ENCODE measurements at regions not wholly inside any gene's neighbourhood (a gene's known extent, or its start where the extent isn't known, plus 50 kb on each side); places are given as distances from the start of the nearest gene placed in this dataset.
"Not testable (repeated sequence)": the region's sequence is repeated elsewhere in the genome, so short reads cannot be mapped to it uniquely, and the experiment has no call there.

- H3K4me3 ChIP-seq (ENCODE audit: low read depth in 2 of 2, low read length in 1 of 2); CTCF ChIA-PET; H3K9me3 ChIP-seq; H2AFZ ChIP-seq (ENCODE audit: low read depth); H3K27me3 ChIP-seq (ENCODE audit: insufficient read depth); H3K27ac ChIP-seq (ENCODE audit: low read depth in 2 of 2, low read length in 1 of 2); H3K36me3 ChIP-seq (replicated peaks in 1 of 2; ENCODE audit: control insufficient read depth in 1 of 2, insufficient read depth in 2 of 2, low read length in 1 of 2); H4K20me1 ChIP-seq (ENCODE audit: insufficient read depth); H3K4me2 ChIP-seq; H3F3A ChIP-seq (replicated peaks; ENCODE audit: insufficient read depth); POLR2A ChIA-PET; H3K9ac ChIP-seq; DNase-seq; H3K79me2 ChIP-seq (ENCODE audit: insufficient read depth); H3K4me1 ChIP-seq (ENCODE audit: control insufficient read depth in 1 of 2, insufficient read depth in 2 of 2, low read depth in 1 of 2, low read length in 1 of 2); H3K9me2 ChIP-seq: not testable (repeated sequence)
Observed at GRCh38 chr6:112976579-112976978, 629.4 kb downstream of the RFPL4B start.

GRCh38 chr6:112979830-112980229, 632.7 kb downstream of the RFPL4B start:
- CTCF ChIA-PET: no interaction called here
- H3K4me3 ChIP-seq (ENCODE audit: low read depth in 2 of 2, low read length in 1 of 2): no peak overlapping the region
- H3K4me1 ChIP-seq (ENCODE audit: control insufficient read depth in 1 of 2, insufficient read depth in 2 of 2, low read depth in 1 of 2, low read length in 1 of 2): no peaks in the 10 kb centered on the region; a peak in 2 of 4 replicates
- no peak overlapping the region for H3K4me2 ChIP-seq
- H3F3A ChIP-seq (replicated peaks; ENCODE audit: insufficient read depth): peaks cover 5% of the 10 kb centered on the region
- no peaks in the 10 kb centered on the region for H3K79me2 ChIP-seq (ENCODE audit: insufficient read depth)
- no peaks in the 10 kb centered on the region for H3K36me3 ChIP-seq (replicated peaks in 1 of 2; ENCODE audit: control insufficient read depth in 1 of 2, insufficient read depth in 2 of 2, low read length in 1 of 2)
- H2AFZ ChIP-seq (ENCODE audit: low read depth): peak overlapping the region; percentile 15; the same call in 1 of the 2 replicates
- DNase-seq: peak; percentile 12
- H3K27ac ChIP-seq (ENCODE audit: low read depth in 2 of 2, low read length in 1 of 2): peak overlapping the region; percentile 33 to 65; a peak in 3 of 4 replicates
- TF ChIP-seq, protein P1, sequence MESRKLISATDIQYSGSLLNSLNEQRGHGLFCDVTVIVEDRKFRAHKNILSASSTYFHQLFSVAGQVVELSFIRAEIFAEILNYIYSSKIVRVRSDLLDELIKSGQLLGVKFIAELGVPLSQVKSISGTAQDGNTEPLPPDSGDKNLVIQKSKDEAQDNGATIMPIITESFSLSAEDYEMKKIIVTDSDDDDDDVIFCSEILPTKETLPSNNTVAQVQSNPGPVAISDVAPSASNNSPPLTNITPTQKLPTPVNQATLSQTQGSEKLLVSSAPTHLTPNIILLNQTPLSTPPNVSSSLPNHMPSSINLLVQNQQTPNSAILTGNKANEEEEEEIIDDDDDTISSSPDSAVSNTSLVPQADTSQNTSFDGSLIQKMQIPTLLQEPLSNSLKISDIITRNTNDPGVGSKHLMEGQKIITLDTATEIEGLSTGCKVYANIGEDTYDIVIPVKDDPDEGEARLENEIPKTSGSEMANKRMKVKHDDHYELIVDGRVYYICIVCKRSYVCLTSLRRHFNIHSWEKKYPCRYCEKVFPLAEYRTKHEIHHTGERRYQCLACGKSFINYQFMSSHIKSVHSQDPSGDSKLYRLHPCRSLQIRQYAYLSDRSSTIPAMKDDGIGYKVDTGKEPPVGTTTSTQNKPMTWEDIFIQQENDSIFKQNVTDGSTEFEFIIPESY (IDR thresholded peaks at IDR 0.05; ENCODE audit: borderline replicate concordance, low read depth): no peak
- TF ChIP-seq NFIC (IDR thresholded peaks at IDR 0.05; ENCODE audit: borderline replicate concordance): peak; percentile 53; the same call in 1 of the 2 replicates
- 0 out of 4 replicates have a peak, but pooled peaks of 1 of the 2 experiments have one; percentile 6 for TF ChIP-seq EP300 (IDR thresholded peaks at IDR 0.05; ENCODE audit: borderline replicate concordance in 1 of 2, low read depth in 1 of 2, low read length in 1 of 2)
- peak; percentile 5; the same call in 1 of the 2 replicates for TF ChIP-seq TCF12 (IDR thresholded peaks at IDR 0.05)
- no peaks in the 10 kb centered on the region for H4K20me1 ChIP-seq (ENCODE audit: insufficient read depth)
- H3K9me2 ChIP-seq: no peaks in the 10 kb centered on the region
- H3K9me3 ChIP-seq: no peaks in the 10 kb centered on the region
- WGBS (ENCODE audit: low lambda C conversion rate): 17% methylated on average over 5 of the region's 5 CpGs
- no peaks in the 10 kb centered on the region for H3K27me3 ChIP-seq (ENCODE audit: insufficient read depth)
- POLR2A ChIA-PET: no interaction called here
- H3K9ac ChIP-seq: no peak overlapping the region

- Histone ChIP-seq H3F3A (replicated peaks; ENCODE audit: insufficient read depth) (peaks cover 5% of the 10 kb centered on the region), H3K9me3 (no peaks in the 10 kb centered on the region), H3K79me2 (ENCODE audit: insufficient read depth) (no peaks in the 10 kb centered on the region), H4K20me1 (ENCODE audit: insufficient read depth) (no peaks in the 10 kb centered on the region), H3K9me2 (no peaks in the 10 kb centered on the region), H3K4me2 (no peak overlapping the region), H3K4me1 (ENCODE audit: control insufficient read depth in 1 of 2, insufficient read depth in 2 of 2, low read depth in 1 of 2, low read length in 1 of 2) (peaks cover 0 to 6% of the 10 kb centered on the region in 2 experiments; a peak in 3 of 4 replicates), H3K4me3 (ENCODE audit: low read depth in 2 of 2, low read length in 1 of 2) (no peak overlapping the region), H3K27me3 (ENCODE audit: insufficient read depth) (no peaks in the 10 kb centered on the region), H3K9ac (no peak overlapping the region), H3K36me3 (replicated peaks in 1 of 2; ENCODE audit: control insufficient read depth in 1 of 2, insufficient read depth in 2 of 2, low read length in 1 of 2) (no peaks in the 10 kb centered on the region), H2AFZ (ENCODE audit: low read depth) (no peak overlapping the region), H3K27ac (ENCODE audit: low read depth in 2 of 2, low read length in 1 of 2) (no peak overlapping the region)
- ChIA-PET POLR2A (no interaction called here), CTCF (interaction anchor here (0.8 kb wide), 1 partner anchor 878 kb away, joined by 3 read pairs; no protein-coding TSS in a partner anchor)
- 88% methylated on average over 3 of the region's 3 CpGs for WGBS (ENCODE audit: low lambda C conversion rate)
- DNase-seq: no peak
- TF ChIP-seq MXI1 (IDR thresholded peaks at IDR 0.05; ENCODE audit: low read depth, low read length): no peak
- TF ChIP-seq POLR2AphosphoS5 (IDR thresholded peaks at IDR 0.05; ENCODE audit: low read depth, low read length): no peak
- no peak for TF ChIP-seq GABPA (IDR thresholded peaks at IDR 0.05; ENCODE audit: low read depth)
- TF ChIP-seq CTCF (IDR thresholded peaks at IDR 0.05): no peak
Observed at GRCh38 chr6:112980676-112981075, 633.5 kb downstream of the RFPL4B start.

Measured in SK-N-SH (cell line).